CD4-positive, alpha-beta T cell (primary cell): ENCODE measurements at regions not wholly inside any gene's neighbourhood (a gene's known extent, or its start where the extent isn't known, plus 50 kb on each side); places are given as distances from the start of the nearest gene placed in this dataset.

Experiments used
- ATAC-seq: fragments of 200-7000 bp; cut with Tn5 transposase; one replicate; pipeline ENCODE4 v1.10.0; 2022; ENCODE audit warnings: mild to moderate bottlenecking; ENCODE audit not compliant: poor library complexity
- CTCF ChIA-PET: fragments of 350-600 bp; sonication (Branson Sonifier 250); formaldehyde crosslinking; loops from one replicate; lab custom pipeline; 2021; ENCODE audit warnings: antibody characterized with exemption, inconsistent platforms; lab: Charles Lee
- POLR2A ChIA-PET: fragments of 350-600 bp; sonication (Branson Sonifier 250); formaldehyde crosslinking; loops from one replicate; lab custom pipeline; 2021; ENCODE audit warnings: antibody characterized with exemption, inconsistent platforms; lab: Charles Lee
- DNase-seq, 14 experiments: peaks; one replicate each; pipeline ENCODE4 v3.0.0-alpha.2; 2013 to 2020; ENCODE audit warnings: mixed read lengths in 2 of 14
- H3K27ac ChIP-seq, 2 donors: one replicate each; pipeline versions ENCODE4 v1.5.1 to v1.7.0; 2013; ENCODE audit warnings: low read length in 2 of 2, low read depth in 1 of 2, mild to moderate bottlenecking in 1 of 2
- H3K27me3 ChIP-seq, 2 experiments: 1 replicate in 1 of 2; 2 replicates in 1 of 2; pipeline versions ENCODE4 v1.6.1 to v1.7.0; 2013; ENCODE audit warnings: low read length in 2 of 2, control low read depth in 1 of 2, mild to moderate bottlenecking in 1 of 2, moderate library complexity in 1 of 2; ENCODE audit not compliant: insufficient read depth in 2 of 2, control insufficient read depth in 1 of 2
- H3K36me3 ChIP-seq: one replicate; pipeline ENCODE4 v1.6.1; 2013; ENCODE audit warnings: low read length, control low read depth; ENCODE audit not compliant: insufficient read depth
- H3K4me1 ChIP-seq: one replicate; pipeline ENCODE4 v1.6.1; 2013; ENCODE audit warnings: low read length, control low read depth; ENCODE audit not compliant: insufficient read depth
- H3K4me3 ChIP-seq: one replicate; pipeline ENCODE4 v1.5.1; 2013; ENCODE audit warnings: mild to moderate bottlenecking, low read length, moderate library complexity
- H3K9me3 ChIP-seq, 2 experiments: 1 replicate in 1 of 2; 2 replicates in 1 of 2; pipeline versions ENCODE4 v1.6.1 to v1.7.0; 2013; ENCODE audit warnings: low read length in 2 of 2, mild to moderate bottlenecking in 2 of 2, control low read depth in 1 of 2, moderate library complexity in 1 of 2; ENCODE audit not compliant: control insufficient read depth in 1 of 2, insufficient read depth in 1 of 2
- H3K27ac Mint-ChIP-seq: one replicate; pipeline ENCODE4 v1.8.0; 2020; ENCODE audit warnings: mixed read lengths
- H3K27me3 Mint-ChIP-seq: one replicate; pipeline ENCODE4 v1.8.0; 2021; ENCODE audit warnings: mixed read lengths
- H3K36me3 Mint-ChIP-seq: one replicate; pipeline ENCODE4 v1.8.0; 2021; ENCODE audit warnings: low read depth, mixed read lengths
- H3K4me1 Mint-ChIP-seq: one replicate; pipeline ENCODE4 v1.8.0; 2021; ENCODE audit warnings: low read depth, mixed read lengths
- H3K4me3 Mint-ChIP-seq: one replicate; pipeline ENCODE4 v1.8.0; 2020; ENCODE audit warnings: mild to moderate bottlenecking, mixed read lengths
- H3K9me3 Mint-ChIP-seq: one replicate; pipeline ENCODE4 v1.8.0; 2020; ENCODE audit warnings: mixed read lengths
- intact Hi-C, 2 experiments: fragments of 100-400 bp; cut with DNase I in 1 of 2; cut with micrococcal nuclease in 1 of 2; formaldehyde crosslinking; loops; one replicate each; pipeline versions ENCODE4 v1.15.1 to v1.9.0; 2023 to 2025; cut with DNase I, micrococcal nuclease
- TF ChIP-seq, protein P1 (sequence below): fragments of 200-600 bp; IDR thresholded peaks from one replicate; pipeline ENCODE4 v1.8.0; 2022; ENCODE audit warnings: antibody characterized with exemption, mild to moderate bottlenecking

DNA sequence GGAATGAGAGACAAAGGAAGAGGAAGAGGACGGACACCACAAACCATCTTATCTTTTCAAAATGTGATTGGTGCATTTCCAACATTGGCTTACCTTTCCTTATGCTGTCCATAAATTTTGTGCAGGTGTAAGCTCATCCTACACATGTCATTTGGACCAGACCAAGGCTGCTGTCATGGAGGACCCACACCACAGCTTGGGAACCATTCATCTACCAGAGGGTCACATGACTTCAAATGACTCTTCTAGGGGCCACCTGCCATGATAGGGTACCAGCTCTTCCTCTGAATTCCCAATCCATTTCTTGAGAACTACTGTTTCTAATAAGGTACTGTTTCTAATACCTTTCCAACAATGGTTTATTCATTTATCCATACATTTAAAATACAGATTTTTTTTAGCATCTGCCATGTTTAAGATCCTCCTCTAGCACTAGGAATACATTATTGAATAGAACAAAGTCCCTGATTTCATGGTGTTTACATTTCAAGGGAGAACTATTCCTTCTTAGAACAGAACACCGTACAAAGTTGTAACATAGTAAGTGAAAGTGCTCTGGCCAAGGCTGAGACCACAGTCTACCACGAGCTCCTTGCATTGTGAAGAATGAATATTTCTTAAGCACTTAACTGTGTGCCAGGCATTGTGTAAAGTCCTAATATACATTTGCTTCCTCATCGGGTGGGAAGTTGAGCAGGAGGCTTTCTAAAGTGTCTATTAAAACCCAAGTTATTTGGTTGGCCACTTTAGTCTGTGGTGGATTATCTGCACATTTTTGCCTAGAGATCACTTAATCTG is 246.1 kb upstream of the FN1 start:
- ChIA-PET POLR2A (interaction anchor here (0.9 to 1.1 kb wide), 3 partner anchors 12 to 370 kb away, joined by 3 to 4 read pairs (median 3); partner anchors contain the start of gene ATIC), CTCF (no interaction called here)
- Histone ChIP-seq H3K4me1 (peaks cover 10% of the 10 kb centered on the region), H3K9me3 (peaks cover 0 to 4% of the 10 kb centered on the region in 2 experiments), H3K27ac (no peak overlapping the region), H3K36me3 (no peaks in the 10 kb centered on the region), H3K4me3 (no peak overlapping the region), H3K27me3 (no peaks in the 10 kb centered on the region)
- Mint-ChIP-seq H3K9me3 (peaks cover 3% of the 10 kb centered on the region), H3K4me3 (peak overlapping the region; percentile 4), H3K27me3 (no peaks in the 10 kb centered on the region), H3K4me1 (peaks cover 51% of the 10 kb centered on the region), H3K36me3 (no peaks in the 10 kb centered on the region), H3K27ac (peak overlapping the region; percentile 76)
- TF ChIP-seq, protein P1, sequence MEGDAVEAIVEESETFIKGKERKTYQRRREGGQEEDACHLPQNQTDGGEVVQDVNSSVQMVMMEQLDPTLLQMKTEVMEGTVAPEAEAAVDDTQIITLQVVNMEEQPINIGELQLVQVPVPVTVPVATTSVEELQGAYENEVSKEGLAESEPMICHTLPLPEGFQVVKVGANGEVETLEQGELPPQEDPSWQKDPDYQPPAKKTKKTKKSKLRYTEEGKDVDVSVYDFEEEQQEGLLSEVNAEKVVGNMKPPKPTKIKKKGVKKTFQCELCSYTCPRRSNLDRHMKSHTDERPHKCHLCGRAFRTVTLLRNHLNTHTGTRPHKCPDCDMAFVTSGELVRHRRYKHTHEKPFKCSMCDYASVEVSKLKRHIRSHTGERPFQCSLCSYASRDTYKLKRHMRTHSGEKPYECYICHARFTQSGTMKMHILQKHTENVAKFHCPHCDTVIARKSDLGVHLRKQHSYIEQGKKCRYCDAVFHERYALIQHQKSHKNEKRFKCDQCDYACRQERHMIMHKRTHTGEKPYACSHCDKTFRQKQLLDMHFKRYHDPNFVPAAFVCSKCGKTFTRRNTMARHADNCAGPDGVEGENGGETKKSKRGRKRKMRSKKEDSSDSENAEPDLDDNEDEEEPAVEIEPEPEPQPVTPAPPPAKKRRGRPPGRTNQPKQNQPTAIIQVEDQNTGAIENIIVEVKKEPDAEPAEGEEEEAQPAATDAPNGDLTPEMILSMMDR, result no peak
- DNase-seq (peak in 1 of 14 experiments; percentile 1), ATAC-seq (no peak)
- intact Hi-C loops, result no loop called here

DNA sequence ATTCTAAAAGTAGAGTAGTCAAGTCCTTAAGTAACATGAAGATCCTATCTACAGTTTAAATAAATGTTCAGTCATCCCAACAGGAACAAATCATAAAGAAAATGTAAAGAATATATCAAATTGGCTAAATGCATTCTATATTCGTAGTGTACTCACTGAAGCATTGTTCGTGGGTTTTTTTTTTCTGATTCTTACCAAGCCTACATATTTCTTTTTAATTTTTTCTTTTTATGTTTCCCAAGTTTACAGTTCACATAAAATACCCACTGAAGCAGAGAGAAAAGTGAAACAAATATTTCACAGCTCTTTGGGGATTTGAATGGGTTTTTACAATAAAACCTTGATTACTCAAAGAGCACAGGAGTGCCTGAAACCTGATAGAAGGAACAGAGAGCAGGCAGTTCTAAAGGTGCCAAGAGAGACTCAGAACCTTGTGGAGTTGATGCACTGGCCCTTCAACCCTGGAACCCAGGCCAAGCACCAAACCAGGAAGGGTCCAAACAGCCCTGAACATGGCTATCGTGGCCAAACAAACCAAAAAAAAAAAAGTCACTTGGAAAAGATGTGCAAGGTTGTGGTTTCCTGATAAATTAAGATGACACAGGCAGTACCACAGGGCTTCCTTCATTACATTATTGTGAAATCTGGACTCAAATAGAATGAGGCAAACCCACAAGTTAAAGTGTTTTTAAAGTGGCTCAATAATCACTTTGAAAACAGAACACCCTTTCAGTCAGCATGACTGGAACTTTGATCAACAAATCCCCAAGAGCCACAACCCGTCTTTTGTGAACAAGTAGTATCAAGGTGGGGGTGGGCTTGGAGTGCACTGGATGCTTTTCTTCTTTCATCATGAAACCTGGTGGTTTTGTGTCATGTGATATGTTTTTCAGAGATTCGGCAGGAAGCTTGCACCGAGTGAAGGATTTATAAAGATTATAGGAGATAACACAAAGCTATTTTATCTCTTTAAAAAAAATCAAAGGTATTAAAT is 245.0 kb upstream of the FN1 start:
- ChIA-PET CTCF (no interaction called here), POLR2A (interaction anchor here (0.9 to 1.1 kb wide), 3 partner anchors 11 to 369 kb away, joined by 3 to 4 read pairs (median 3); partner anchors contain the start of gene ATIC)
- Histone ChIP-seq H3K4me3 (no peak overlapping the region), H3K27me3 (no peaks in the 10 kb centered on the region), H3K36me3 (no peaks in the 10 kb centered on the region), H3K9me3 (no peaks in the 10 kb centered on the region), H3K27ac (no peak overlapping the region), H3K4me1 (peaks cover 10% of the 10 kb centered on the region)
- no peaks in the 10 kb centered on the region for H3K27me3 Mint-ChIP-seq
- intact Hi-C loops, result no loop called here
- peak in 10 of 14 experiments; percentile 1 to 75 (median 24) for DNase-seq
- TF ChIP-seq, protein P1, result no peak
- peak; percentile 91 for ATAC-seq
- peak overlapping the region; percentile 73 for H3K4me3 Mint-ChIP-seq
- H3K36me3 Mint-ChIP-seq, result no peaks in the 10 kb centered on the region
- peaks cover 3% of the 10 kb centered on the region for H3K9me3 Mint-ChIP-seq
- peak overlapping the region; percentile 76 for H3K27ac Mint-ChIP-seq
- peaks cover 51% of the 10 kb centered on the region for H3K4me1 Mint-ChIP-seq

DNA sequence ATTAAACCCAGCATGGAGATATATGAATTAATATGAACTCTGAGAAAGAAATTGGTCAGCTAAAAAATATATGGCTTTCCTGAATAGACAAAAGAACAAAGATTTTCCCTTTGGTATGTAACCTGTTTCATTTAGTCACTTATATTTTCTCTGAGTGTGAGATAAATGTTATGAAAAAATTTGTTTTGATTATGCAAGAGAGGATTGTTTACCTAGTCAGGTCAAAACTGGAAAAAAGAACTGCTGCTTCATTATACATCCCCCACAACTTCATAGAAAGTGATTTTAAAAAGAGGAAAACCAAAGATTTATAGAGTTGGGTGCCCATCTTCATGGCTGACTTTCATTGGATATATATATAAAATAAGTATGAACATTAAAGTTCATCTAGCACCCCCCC is 242.2 kb upstream of the FN1 start:
- Histone ChIP-seq H3K27me3 (no peaks in the 10 kb centered on the region), H3K4me3 (no peak overlapping the region), H3K27ac (no peak overlapping the region), H3K4me1 (peaks cover 10% of the 10 kb centered on the region), H3K9me3 (no peaks in the 10 kb centered on the region), H3K36me3 (no peaks in the 10 kb centered on the region)
- Mint-ChIP-seq H3K4me1 (peaks cover 43% of the 10 kb centered on the region), H3K27ac (no peak overlapping the region), H3K27me3 (no peaks in the 10 kb centered on the region), H3K4me3 (no peak overlapping the region), H3K9me3 (peaks cover 2% of the 10 kb centered on the region), H3K36me3 (no peaks in the 10 kb centered on the region)
- CTCF ChIA-PET, result no interaction called here
- intact Hi-C loops, result no loop called here
- POLR2A ChIA-PET, result no interaction called here
- ATAC-seq (no peak), DNase-seq (no peak)
- TF ChIP-seq, protein P1, result no peak
